H54 (cell line): ENCODE measurements at regions not wholly inside any gene's neighbourhood (a gene's known extent, or its start where the extent isn't known, plus 50 kb on each side); places are given as distances from the start of the nearest gene placed in this dataset.

Experiments used
- DNase-seq: peaks from one replicate; pipeline ENCODE4 v3.0.0; 2011; ENCODE audit warnings: low spot score, mixed read lengths; ENCODE audit not compliant: insufficient read length
- FAIRE-seq: peaks from 3 replicates; lab custom pipeline; 2011; peaks lifted over from hg19 to GRCh38; lab: Jason Lieb, UNC
- POLR2A ChIP-seq: IDR thresholded peaks from 2 replicates; pipeline ENCODE4 v1.6.1; 2011; ENCODE audit warnings: low read depth, mild to moderate bottlenecking, low read length

DNA sequence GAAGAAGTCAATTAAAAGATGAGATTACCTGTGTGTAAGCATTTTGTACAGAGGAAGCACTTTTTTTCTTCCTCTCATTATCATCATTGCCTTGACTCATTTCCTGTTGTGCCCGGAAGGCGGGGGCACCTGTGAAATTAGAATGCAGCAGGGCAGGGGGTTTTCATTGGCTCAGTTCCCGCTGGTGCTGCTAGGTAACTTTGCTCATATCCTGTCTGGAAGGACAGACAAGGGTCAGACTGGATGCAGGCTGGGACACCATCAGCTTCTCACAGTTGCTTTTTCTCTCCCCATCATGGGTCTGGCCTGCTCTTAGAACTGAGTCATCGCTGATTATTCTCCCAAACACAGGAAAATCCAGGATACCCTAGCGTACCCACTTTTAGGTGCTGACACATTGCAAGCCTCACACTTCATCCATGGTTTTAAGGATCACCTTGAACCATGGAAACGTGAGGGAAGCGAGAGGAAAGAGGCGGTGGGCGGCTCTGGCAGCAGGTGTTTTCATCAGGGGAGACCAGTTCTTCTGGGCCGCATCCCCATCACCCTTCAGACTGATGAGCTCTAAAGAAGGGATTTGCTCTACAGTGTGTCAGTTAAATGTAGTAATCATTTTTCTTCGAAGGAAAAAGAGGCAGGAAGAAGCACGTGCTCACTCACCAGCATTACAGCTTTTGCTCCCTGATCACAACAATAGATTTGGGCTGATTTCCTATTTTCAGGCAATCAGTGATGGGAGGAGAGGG lies 195.7 kb upstream of the SASH1 start:
- DNase-seq, result peak; percentile 7
- no peak for FAIRE-seq
- TF ChIP-seq POLR2A, result no peak

DNA sequence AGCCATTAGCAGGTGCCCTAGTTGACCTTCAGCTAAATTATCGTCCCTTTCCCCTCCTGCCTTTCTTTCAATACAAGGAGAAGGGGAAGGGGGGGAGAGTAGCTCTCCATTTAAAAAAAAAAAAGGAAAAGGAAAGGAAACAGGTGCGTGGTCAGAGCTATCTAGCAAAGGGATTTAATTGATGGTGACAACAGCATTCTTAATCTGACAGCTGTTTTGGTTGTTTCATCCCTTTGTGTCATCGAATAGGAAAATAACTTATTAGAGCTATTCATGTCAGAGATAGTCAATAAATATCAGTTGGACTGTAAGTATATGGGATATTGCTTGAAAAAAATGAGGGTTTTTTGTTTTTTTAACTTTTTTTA lies 195.2 kb upstream of the SASH1 start:
- no peak for DNase-seq
- no peak for FAIRE-seq
- no peak for TF ChIP-seq POLR2A

DNA sequence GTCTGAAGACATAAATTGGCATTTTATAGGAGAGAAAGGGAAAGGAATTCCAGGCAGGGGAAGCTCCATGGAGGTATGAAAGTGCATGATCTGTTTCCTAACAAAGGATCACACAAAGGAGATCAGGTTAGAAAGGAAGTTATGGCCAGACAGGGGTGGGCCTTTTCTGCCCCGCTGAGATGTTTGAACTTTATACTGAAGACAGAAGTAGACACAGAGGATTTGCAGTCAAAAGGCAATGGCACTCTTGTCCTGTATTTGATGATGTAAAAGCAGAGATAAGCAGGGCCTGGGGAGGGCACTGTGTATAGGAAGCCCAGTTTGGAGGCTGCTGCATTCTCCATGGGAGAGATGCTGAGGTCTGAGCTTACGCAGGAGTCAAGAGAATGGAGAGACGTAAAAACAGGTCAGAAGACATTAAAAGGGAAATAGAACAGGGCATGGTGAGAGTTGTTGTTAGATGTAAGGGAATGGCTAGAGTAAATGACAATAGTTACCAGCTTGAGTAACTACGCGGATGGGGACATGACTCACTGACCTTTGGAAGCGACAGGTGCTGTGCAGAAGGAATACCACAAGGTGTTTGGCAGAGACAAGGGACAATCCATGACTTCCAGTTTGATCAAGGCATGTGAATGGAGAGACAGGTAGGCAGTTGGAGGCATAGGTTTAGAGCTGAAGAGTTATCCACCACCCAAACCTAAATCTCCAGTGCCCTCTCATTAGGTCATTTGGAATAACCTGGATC lies 190.6 kb upstream of the SASH1 start:
- FAIRE-seq (no peak), DNase-seq (no peak)
- TF ChIP-seq POLR2A, result no peak

DNA sequence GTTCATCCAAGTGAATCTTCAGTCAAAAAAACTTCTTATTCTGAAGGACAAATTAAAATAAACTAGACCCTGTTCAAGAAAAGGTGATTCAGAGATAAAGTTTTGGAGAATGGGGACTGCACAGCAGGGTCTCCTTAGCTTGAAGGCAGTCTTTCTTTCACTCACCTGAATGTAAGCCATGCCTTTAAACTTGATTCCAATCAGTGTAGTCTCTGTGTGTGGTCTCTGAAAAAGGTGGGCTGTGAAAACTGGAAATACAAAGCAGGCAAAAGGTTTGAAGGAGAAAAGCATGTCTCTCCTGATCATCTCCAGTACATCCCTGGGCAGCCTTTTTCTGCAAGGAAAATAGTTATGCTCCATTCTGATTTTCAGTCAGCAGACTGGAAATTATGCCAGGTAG lies 188.0 kb upstream of the SASH1 start:
- no peak for FAIRE-seq
- TF ChIP-seq POLR2A, result no peak

DNA sequence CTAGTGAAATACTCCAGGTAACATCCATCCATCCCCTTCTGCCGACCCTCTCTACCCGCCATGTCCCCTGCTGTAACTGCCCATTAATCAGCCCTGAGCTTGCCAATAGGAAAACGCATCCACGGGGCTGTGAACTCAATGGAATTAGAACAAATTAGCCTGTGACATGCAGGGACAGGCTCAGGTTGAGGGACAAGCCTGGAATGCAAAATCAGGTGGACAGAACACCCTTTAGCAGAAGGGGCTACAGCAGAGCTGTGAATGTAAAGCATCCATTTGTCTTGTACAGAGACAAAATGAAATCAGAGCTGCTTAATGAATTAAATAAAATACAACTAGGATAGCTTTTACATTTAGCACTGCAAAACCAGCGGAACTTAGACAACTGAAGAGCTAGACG lies 187.3 kb upstream of the SASH1 start:
- FAIRE-seq, result no peak
- TF ChIP-seq POLR2A, result no peak

More for the DNA sequence above, 188.0 kb upstream of the SASH1 start:
- no peak for DNase-seq

DNA sequence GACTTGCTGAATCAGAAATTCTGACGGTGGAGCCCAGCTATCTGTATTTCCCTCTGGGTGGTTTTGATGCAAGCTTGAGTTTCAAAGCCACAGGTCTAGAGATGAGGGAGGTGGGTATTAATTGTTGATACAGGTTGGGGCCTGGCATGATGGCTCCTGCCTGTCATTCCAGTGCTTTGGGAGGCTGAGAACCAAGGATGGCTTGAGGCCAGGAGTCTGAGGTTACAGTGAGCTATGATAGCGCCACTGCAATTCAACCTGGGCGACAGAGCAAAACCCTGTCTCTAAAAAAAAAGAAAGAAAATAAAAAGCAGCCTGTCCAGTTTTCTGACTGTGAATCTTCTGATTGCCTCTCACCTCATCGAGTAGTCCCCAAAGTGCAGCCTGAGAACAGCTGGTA lies 184.8 kb upstream of the SASH1 start:
- no peak for DNase-seq
- FAIRE-seq, result no peak
- TF ChIP-seq POLR2A, result no peak

More for the DNA sequence above, 187.3 kb upstream of the SASH1 start:
- DNase-seq, result no peak

DNA sequence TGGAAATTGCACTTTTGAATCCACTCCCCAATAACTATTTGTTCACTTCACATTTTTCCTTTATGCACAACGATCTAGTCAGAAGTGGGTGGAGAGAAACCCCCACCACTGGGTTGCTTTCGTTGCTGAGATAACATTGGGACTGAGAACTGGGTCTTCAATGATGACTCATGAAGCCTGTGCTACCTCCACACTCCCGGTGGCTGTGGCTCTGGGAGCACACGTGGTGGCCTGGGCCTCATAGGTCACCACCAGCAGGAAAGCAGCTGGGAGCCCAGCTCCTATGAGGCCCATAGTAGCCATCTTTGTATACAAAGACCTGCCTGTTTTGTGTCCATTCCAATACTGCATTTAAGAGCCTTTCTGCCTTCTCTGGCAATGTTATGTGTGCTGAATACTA lies 178.0 kb upstream of the SASH1 start:
- TF ChIP-seq POLR2A, result no peak
- no peak for DNase-seq
- no peak for FAIRE-seq

DNA sequence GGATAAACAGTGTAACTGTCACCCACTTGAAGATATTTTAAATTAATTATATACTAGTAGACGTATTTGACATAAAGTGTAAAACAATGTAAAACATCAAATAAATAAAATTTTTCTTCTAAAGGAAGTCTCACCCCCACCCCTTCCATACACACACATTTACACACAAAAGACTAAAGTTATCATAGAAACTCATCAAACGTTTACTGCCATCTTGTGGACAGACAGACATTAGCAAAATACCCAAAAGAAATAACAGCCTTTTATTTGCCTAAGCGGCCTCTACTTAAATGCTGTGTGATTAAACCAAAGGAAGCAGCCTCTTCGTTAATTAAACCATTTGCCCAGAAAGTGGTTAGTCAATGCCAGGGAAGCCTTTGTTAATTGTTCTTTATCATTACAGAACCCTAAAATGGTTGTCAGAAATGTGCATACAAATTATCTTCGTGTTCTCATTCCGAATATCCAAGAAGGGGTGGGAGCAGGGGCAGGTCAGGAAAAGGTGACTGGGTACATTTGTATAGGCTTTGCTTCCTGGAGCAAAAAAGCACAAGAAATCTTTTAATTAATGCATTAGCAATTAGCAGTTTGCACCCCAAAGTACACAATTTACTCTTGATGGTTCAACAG lies 176.2 kb upstream of the SASH1 start:
- TF ChIP-seq POLR2A, result no peak
- no peak for DNase-seq
- FAIRE-seq, result no peak

DNA sequence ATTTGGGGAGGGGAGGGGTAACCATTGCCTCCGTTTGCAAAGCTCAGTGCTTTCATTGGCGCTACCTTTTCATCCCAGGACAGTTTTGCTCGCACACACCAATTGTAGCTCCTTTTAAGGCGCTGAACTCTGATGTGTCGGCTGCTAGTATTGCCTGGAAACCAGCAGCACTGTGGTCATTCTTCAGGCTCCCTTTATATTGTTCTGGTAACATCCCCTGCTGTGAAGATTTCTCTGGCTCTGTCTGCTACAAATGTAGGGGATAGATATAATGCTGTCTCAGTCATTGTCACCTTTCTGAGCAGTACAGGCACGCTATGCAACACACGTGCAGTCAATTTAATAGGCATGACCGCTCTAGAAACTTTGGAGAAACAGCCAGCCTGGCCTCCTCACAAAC lies 172.9 kb upstream of the SASH1 start:
- FAIRE-seq, result no peak
- TF ChIP-seq POLR2A, result no peak

DNA sequence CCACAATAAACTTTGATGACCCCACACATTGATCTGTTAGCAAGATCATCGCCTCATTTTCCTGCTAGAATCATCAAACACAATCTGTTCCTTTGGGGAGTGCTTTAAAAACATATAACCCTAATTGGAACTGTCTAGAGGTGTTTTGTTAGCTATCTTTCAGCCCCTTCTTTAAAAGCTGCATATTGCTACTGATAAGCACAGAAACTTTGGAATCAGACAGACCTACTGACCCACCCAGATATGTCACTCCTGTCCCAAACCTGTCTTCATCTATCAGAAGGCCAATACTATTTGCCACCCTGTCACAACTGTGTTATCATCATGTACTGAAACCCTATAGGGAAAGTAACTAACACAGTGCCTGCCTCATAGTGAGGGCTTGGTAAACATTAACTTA lies 172.4 kb upstream of the SASH1 start:
- FAIRE-seq (no peak), DNase-seq (no peak)
- TF ChIP-seq POLR2A, result no peak

More for the DNA sequence above, 172.9 kb upstream of the SASH1 start:
- DNase-seq, result no peak

DNA sequence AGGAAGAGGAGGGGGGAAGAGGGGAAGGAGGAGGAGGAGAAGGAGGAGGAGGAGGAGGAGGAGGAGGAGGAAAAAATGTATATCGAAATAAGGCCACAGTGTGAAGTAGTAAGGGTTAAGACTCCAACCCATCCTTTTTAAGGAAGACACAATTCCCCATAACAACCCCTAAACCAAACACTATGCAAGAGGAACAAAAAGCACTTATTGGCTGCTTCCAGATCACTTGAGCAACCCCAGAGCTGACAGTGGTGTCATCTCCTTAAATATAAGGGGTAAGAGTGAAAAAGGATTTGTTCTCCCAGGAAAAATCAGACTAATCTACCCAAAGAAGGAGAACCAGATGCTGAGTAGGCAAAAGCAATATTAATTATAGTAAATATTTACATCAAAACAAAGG lies 169.1 kb upstream of the SASH1 start:
- FAIRE-seq (no peak), DNase-seq (no peak)
- TF ChIP-seq POLR2A, result no peak

DNA sequence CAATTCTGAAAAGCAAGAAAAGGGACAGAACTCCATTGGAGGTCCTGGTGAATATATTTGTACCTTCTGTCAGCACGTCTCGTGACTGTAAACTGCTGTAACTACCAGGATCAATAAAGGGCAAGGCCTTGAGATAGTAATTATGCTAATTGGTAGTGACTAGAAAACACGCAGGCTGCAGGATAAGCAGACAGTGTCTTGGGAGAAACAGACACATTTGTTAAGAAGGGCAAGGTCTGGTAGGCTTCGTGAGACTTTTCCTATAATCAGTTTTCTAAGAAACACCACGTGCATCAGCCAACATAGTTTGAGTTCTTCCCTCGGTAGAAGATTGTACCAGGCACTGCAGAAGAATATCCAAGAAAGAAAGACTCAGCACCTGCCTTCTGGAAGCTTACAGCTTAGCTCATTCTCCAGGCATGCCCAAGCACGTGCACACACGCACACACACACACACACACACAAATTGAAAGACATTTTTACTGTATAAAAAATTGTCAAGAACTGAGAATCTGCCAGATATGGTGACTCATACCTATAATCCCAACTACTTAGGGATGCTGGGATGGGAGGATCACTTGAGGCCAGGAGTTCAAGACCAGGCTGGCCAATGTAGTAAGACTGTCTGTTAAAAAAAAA lies 167.0 kb upstream of the SASH1 start:
- no peak for DNase-seq
- no peak for TF ChIP-seq POLR2A
- FAIRE-seq, result no peak

DNA sequence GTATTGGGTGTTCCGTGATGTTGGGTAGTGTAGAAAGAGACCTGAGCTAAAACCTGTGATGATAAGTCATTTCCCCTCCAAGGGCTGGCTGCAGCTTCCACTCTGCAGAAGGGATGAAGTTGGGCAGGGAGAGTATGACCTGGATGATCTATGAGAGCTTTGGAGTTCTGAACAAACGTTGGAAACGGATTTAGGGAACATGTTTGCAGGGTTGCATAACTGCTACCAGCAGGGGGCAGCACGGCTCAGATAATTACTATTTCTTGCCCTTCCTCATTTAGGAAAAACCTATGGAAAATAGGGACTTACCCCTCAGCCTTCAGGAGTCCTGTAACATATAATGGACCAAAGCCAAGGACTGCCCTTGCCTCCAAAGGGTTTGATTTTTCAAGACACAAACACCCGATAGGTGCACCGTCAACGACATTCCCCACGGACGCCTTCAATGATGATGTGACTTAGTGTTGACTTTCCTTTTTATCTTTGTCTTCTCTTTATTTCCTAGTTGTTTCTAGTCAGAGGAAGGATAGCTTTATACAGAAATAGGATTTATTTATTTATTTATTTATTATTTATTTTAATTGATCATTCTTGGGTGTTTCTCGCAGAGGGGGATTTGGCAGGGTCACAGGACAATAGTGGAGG lies 164.9 kb upstream of the SASH1 start:
- TF ChIP-seq POLR2A, result no peak
- peak; percentile 27 for FAIRE-seq
- no peak for DNase-seq
